ENCODE measurements at regions not wholly inside any gene's neighbourhood (a gene's known extent, or its start where the extent isn't known, plus 50 kb on each side); places are given as distances from the start of the nearest gene placed in this dataset.

- TF ChIP-seq ONECUT2 (CRISPR knock-in tag; IDR thresholded peaks at IDR 0.05) (no peak), ZFP1 (CRISPR knock-in tag; IDR thresholded peaks at IDR 0.05) (no peak), E2F2 (CRISPR knock-in tag; IDR thresholded peaks at IDR 0.05; ENCODE audit: borderline replicate concordance) (no peak), ZNF558 (CRISPR knock-in tag; IDR thresholded peaks at IDR 0.05; ENCODE audit: borderline replicate concordance) (no peak), ZNF335 (CRISPR knock-in tag; IDR thresholded peaks at IDR 0.05) (no peak), YY1 (IDR thresholded peaks at IDR 0.05; ENCODE audit: insufficient read depth, insufficient replicate concordance, low read depth, low read length) (no peak), ZBED4 (CRISPR knock-in tag; IDR thresholded peaks at IDR 0.05; ENCODE audit: borderline replicate concordance) (no peak), GABPB1 (CRISPR knock-in tag; IDR thresholded peaks at IDR 0.05) (no peak), POLR2AphosphoS5 (IDR thresholded peaks at IDR 0.05; ENCODE audit: low read depth, low read length) (no peak)
Measured at GRCh38 chr10:69750011-69750373, 51.7 kb upstream of the COL13A1 start.
